OCI-LY1 (cell line): ENCODE measurements at regions not wholly inside any gene's neighbourhood (a gene's known extent, or its start where the extent isn't known, plus 50 kb on each side); places are given as distances from the start of the nearest gene placed in this dataset.
"Not testable (repeated sequence)": the region's sequence is repeated elsewhere in the genome, so short reads cannot be mapped to it uniquely, and the experiment has no call there.

Experiments
- H2AFZ ChIP-seq: fragments of 200-600 bp; sonication (generic), shearing (Covaris generic); 2 replicates; pipeline ENCODE4 v1.6.0; 2014; ENCODE audit warnings: antibody characterized with exemption, mild to moderate bottlenecking, low read length
- H3F3A ChIP-seq: fragments of 200-600 bp; sonication (generic), shearing (Covaris generic); 2 replicates; pipeline ENCODE4 v1.6.0; 2014; ENCODE audit warnings: mild to moderate bottlenecking, antibody characterized with exemption, low read length, moderate library complexity; ENCODE audit not compliant: insufficient read depth
- H3K27ac ChIP-seq: fragments of 200-600 bp; sonication (generic); 2 replicates; pipeline ENCODE4 v1.5.1; 2014; ENCODE audit warnings: low read length, mixed run types, mild to moderate bottlenecking, low read depth; ENCODE audit not compliant: poor library complexity, severe bottlenecking
- H3K27me3 ChIP-seq: fragments of 200-600 bp; sonication (generic); 2 replicates; pipeline ENCODE4 v1.6.0; 2014; ENCODE audit warnings: antibody characterized with exemption, mild to moderate bottlenecking, low read length, moderate library complexity; ENCODE audit not compliant: insufficient read depth
- H3K36me3 ChIP-seq: fragments of 200-600 bp; sonication (generic); 2 replicates; pipeline ENCODE4 v1.6.1; 2014; ENCODE audit warnings: mild to moderate bottlenecking, antibody characterized with exemption, low read length, moderate library complexity, mixed read lengths; ENCODE audit not compliant: insufficient read depth
- H3K4me1 ChIP-seq: fragments of 200-600 bp; sonication (generic); 2 replicates; pipeline ENCODE4 v1.5.1; 2014; ENCODE audit warnings: mild to moderate bottlenecking, low read length, moderate library complexity; ENCODE audit not compliant: insufficient read depth, severe bottlenecking
- H3K4me2 ChIP-seq: fragments of 200-600 bp; sonication (generic), shearing (Covaris generic); 2 replicates; pipeline ENCODE4 v1.6.1; 2014; ENCODE audit warnings: low read length
- H3K4me3 ChIP-seq: fragments of 200-600 bp; sonication (generic); 2 replicates; pipeline ENCODE4 v1.5.1; 2014; ENCODE audit warnings: low read length, low read depth, mild to moderate bottlenecking, mixed read lengths; ENCODE audit not compliant: poor library complexity, severe bottlenecking
- H3K79me2 ChIP-seq: fragments of 200-600 bp; shearing (Covaris generic); 2 replicates; pipeline ENCODE4 v1.6.1; 2016; ENCODE audit warnings: mixed run types, low read length, mixed read lengths; ENCODE audit not compliant: insufficient read depth
- H3K9ac ChIP-seq: fragments of 200-600 bp; sonication (generic), shearing (Covaris generic); 2 replicates; pipeline ENCODE4 v1.6.1; 2014; ENCODE audit warnings: mild to moderate bottlenecking, low read length, mixed read lengths
- H3K9me2 ChIP-seq: fragments of 200-600 bp; sonication (generic), shearing (Covaris generic); 2 replicates; pipeline ENCODE4 v1.6.1; 2014; ENCODE audit warnings: low read depth, mild to moderate bottlenecking, low read length, mixed read lengths
- H3K9me3 ChIP-seq: fragments of 200-600 bp; shearing (Covaris generic); 2 replicates; pipeline ENCODE4 v1.6.1; 2014; ENCODE audit warnings: low read length, mixed read lengths
- H4K20me1 ChIP-seq: fragments of 200-600 bp; sonication (generic), shearing (Covaris generic); 2 replicates; pipeline ENCODE4 v1.6.0; 2016; ENCODE audit warnings: mild to moderate bottlenecking, low read length; ENCODE audit not compliant: insufficient read depth
- EZH2 ChIP-seq: fragments of 200-600 bp; sonication (generic), shearing (Covaris generic); IDR thresholded peaks from 2 replicates; pipeline ENCODE4 v1.8.0; 2017; ENCODE audit warnings: borderline replicate concordance, mixed run types, mild to moderate bottlenecking, antibody characterized with exemption, low read length, moderate library complexity, mixed read lengths
- TF ChIP-seq, protein P1 (sequence below): fragments of 200-600 bp; sonication (generic), shearing (Covaris generic); IDR thresholded peaks from 2 replicates; pipeline ENCODE4 v1.5.1; 2017; ENCODE audit warnings: mild to moderate bottlenecking, antibody characterized with exemption, low read length, moderate library complexity, mixed read lengths

- no peaks in the 10 kb centered on the region for H3K9me3 ChIP-seq
- H3K9me2 ChIP-seq = no peaks in the 10 kb centered on the region
- H3K4me2 ChIP-seq = no peak overlapping the region
- no peak overlapping the region for H3K4me3 ChIP-seq
- H3K36me3 ChIP-seq = no peaks in the 10 kb centered on the region; the same call in 1 of the 2 replicates
- no peak overlapping the region for H3K9ac ChIP-seq
- H2AFZ ChIP-seq = no peak overlapping the region
- H4K20me1 ChIP-seq = no peaks in the 10 kb centered on the region
- H3K79me2 ChIP-seq = no peaks in the 10 kb centered on the region
- TF ChIP-seq, protein P1, sequence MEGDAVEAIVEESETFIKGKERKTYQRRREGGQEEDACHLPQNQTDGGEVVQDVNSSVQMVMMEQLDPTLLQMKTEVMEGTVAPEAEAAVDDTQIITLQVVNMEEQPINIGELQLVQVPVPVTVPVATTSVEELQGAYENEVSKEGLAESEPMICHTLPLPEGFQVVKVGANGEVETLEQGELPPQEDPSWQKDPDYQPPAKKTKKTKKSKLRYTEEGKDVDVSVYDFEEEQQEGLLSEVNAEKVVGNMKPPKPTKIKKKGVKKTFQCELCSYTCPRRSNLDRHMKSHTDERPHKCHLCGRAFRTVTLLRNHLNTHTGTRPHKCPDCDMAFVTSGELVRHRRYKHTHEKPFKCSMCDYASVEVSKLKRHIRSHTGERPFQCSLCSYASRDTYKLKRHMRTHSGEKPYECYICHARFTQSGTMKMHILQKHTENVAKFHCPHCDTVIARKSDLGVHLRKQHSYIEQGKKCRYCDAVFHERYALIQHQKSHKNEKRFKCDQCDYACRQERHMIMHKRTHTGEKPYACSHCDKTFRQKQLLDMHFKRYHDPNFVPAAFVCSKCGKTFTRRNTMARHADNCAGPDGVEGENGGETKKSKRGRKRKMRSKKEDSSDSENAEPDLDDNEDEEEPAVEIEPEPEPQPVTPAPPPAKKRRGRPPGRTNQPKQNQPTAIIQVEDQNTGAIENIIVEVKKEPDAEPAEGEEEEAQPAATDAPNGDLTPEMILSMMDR = no peak
- no peak for TF ChIP-seq EZH2
- no peaks in the 10 kb centered on the region for H3F3A ChIP-seq
- no peaks in the 10 kb centered on the region for H3K27me3 ChIP-seq
- no peaks in the 10 kb centered on the region for H3K4me1 ChIP-seq
- H3K27ac ChIP-seq = no peak overlapping the region
These were observed 108.7 kb upstream of the KMT2C start for GRCh38 chr7:152544481-152544927.

- Histone ChIP-seq H3F3A (no peaks in the 10 kb centered on the region), H3K9ac (no peak overlapping the region), H2AFZ (no peak overlapping the region), H4K20me1 (no peaks in the 10 kb centered on the region), H3K4me1 (no peaks in the 10 kb centered on the region), H3K9me2 (no peaks in the 10 kb centered on the region), H3K27ac (no peak overlapping the region), H3K9me3 (no peaks in the 10 kb centered on the region), H3K36me3 (no peaks in the 10 kb centered on the region; the same call in 1 of the 2 replicates), H3K4me2 (no peak overlapping the region), H3K4me3 (no peak overlapping the region), H3K27me3 (no peaks in the 10 kb centered on the region), H3K79me2 (no peaks in the 10 kb centered on the region)
- TF ChIP-seq EZH2 = no peak
- TF ChIP-seq, protein P1 = no peak
These were observed 108.0 kb upstream of the KMT2C start for GRCh38 chr7:152543799-152544198.

GRCh38 chr7:152541892-152542291, 106.1 kb upstream of the KMT2C start:
- H3K4me3 ChIP-seq = no peak overlapping the region
- no peaks in the 10 kb centered on the region for H3K9me2 ChIP-seq
- no peaks in the 10 kb centered on the region for H3F3A ChIP-seq
- no peaks in the 10 kb centered on the region for H3K9me3 ChIP-seq
- no peaks in the 10 kb centered on the region for H3K79me2 ChIP-seq
- H3K9ac ChIP-seq = no peak overlapping the region
- H3K27ac ChIP-seq = no peak overlapping the region
- H3K4me1 ChIP-seq = no peaks in the 10 kb centered on the region
- TF ChIP-seq, protein P1 = no peak
- no peak for TF ChIP-seq EZH2
- H3K36me3 ChIP-seq = no peaks in the 10 kb centered on the region; the same call in 1 of the 2 replicates
- no peaks in the 10 kb centered on the region for H3K27me3 ChIP-seq
- no peak overlapping the region for H3K4me2 ChIP-seq
- no peaks in the 10 kb centered on the region for H4K20me1 ChIP-seq
- no peak overlapping the region for H2AFZ ChIP-seq

DNA sequence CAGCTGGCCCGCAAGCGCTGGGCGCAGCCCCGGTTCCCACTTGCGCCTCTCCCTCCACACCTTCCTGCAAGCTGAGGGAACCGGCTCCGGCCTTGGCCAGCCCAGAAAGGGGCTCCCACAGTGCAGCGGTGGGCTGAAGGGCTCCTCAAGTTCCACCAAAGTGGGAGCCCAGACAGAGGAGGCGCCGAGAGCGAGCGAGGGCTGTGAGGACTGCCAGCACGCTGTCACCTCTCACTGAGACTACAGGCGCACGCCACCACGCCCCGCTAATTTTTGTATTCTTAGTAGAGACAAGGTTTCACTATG, 103.3 kb upstream of the KMT2C start:
- H3K9me3 ChIP-seq, H3K79me2 ChIP-seq: not testable (repeated sequence)

DNA sequence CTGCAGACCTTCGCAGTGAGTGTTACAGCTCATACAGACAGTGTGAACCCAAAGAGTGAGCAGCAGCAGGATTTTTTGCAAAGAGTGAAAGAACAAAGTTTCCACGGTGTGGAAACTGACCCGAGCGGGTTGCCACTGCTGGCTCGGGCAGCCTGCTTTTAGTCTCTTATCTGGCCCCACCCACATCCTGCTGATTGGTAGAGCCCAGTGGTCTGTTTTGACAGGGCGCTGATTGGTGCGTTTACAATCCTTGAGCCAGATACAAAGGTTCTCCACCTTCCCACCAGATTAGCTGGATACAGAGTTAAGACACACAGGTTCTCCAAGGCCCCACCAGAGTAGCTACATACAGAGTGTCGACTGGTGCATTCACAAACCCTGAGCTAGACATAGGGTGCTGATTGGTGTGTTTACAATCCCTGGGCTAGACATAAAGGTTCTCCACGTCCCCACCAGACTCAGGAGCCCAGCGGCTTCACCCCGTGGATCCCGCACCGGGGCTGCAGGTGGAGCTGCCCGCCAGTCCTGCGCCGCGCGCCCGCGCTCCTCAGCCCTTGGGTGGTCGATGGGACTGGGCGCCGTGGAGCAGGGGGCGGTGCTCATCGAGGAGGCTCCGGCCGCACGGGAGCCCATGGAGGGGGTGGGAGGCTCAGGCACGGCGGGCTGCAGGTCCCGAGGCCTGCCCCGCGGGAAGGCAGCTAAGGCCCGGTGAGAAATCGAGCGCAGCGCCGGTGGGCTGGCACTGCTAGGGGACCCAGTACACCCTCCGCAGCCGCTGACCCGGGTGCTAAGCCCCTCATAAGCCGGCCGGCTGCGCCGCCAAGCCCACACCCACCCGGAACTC, 102.8 kb upstream of the KMT2C start:
- not testable (repeated sequence) for H3F3A ChIP-seq, H3K9me3 ChIP-seq, H2AFZ ChIP-seq, H3K27ac ChIP-seq, H3K27me3 ChIP-seq, H3K4me3 ChIP-seq, H3K9me2 ChIP-seq, H3K9ac ChIP-seq, H4K20me1 ChIP-seq, H3K79me2 ChIP-seq, H3K4me1 ChIP-seq, H3K4me2 ChIP-seq, H3K36me3 ChIP-seq

More for the DNA sequence above, 103.3 kb upstream of the KMT2C start:
- H2AFZ ChIP-seq, H3K9ac ChIP-seq, H3F3A ChIP-seq, H4K20me1 ChIP-seq, H3K4me2 ChIP-seq, H3K36me3 ChIP-seq, H3K4me1 ChIP-seq, H3K27ac ChIP-seq, H3K9me2 ChIP-seq, H3K27me3 ChIP-seq, H3K4me3 ChIP-seq: not testable (repeated sequence)
